GM12864 (cell line): ENCODE measurements at regions not wholly inside any gene's neighbourhood (a gene's known extent, or its start where the extent isn't known, plus 50 kb on each side); places are given as distances from the start of the nearest gene placed in this dataset.

ENCODE experiments used
- DNase-seq: peaks from one replicate; pipeline ENCODE4 v3.0.0-alpha.2; 2011; ENCODE audit warnings: low read depth
- H3K4me3 ChIP-seq: 2 replicates; pipeline ENCODE4 v1.5.1; 2011; ENCODE audit warnings: mild to moderate bottlenecking, low read depth, low read length, control low read depth
- CTCF ChIP-seq: IDR thresholded peaks from 2 replicates; pipeline ENCODE4 v1.5.1; 2011; ENCODE audit warnings: low read depth, mild to moderate bottlenecking, moderate library complexity, low read length, control low read depth, inconsistent platforms; ENCODE audit errors: missing control alignments

- DNase-seq: no peak
- TF ChIP-seq CTCF: no peak
- no peak overlapping the region for H3K4me3 ChIP-seq
Measured at GRCh38 chr5:3531320-3531986, 64.2 kb upstream of the IRX1 start.

- no peak overlapping the region for H3K4me3 ChIP-seq
- DNase-seq: no peak
- TF ChIP-seq CTCF: no peak
Measured at GRCh38 chr5:3530251-3530650, 65.4 kb upstream of the IRX1 start.

GRCh38 chr5:3526551-3527185, 69.0 kb upstream of the IRX1 start:
- no peak for TF ChIP-seq CTCF
- DNase-seq: no peak
- H3K4me3 ChIP-seq: no peak overlapping the region

GRCh38 chr5:3522491-3522890, 73.1 kb upstream of the IRX1 start:
- no peak for TF ChIP-seq CTCF
- no peak overlapping the region for H3K4me3 ChIP-seq
- no peak for DNase-seq

GRCh38 chr5:3518576-3518975, 77.1 kb upstream of the IRX1 start:
- no peak overlapping the region for H3K4me3 ChIP-seq
- DNase-seq: no peak
- no peak for TF ChIP-seq CTCF

GRCh38 chr5:3518051-3518450, 77.6 kb upstream of the IRX1 start:
- no peak overlapping the region for H3K4me3 ChIP-seq
- no peak for TF ChIP-seq CTCF
- no peak for DNase-seq

GRCh38 chr5:3517348-3517747, 78.3 kb upstream of the IRX1 start:
- no peak for DNase-seq
- no peak overlapping the region for H3K4me3 ChIP-seq
- TF ChIP-seq CTCF: no peak
